ENCODE measurements at regions not wholly inside any gene's neighbourhood (a gene's known extent, or its start where the extent isn't known, plus 50 kb on each side); places are given as distances from the start of the nearest gene placed in this dataset.

GRCh38 chr2:84016183-84016582, 442.9 kb downstream of the SUCLG1 start:
- TF ChIP-seq CTCF (IDR thresholded peaks at IDR 0.05; ENCODE audit: borderline replicate concordance, extremely low read depth, low read length, poor library complexity, severe bottlenecking) (no peak), EZH2 (IDR thresholded peaks at IDR 0.05; ENCODE audit: borderline replicate concordance, low read depth, low read length, severe bottlenecking) (no peak)
